MCF 10A (cell line): ENCODE measurements at regions not wholly inside any gene's neighbourhood (a gene's known extent, or its start where the extent isn't known, plus 50 kb on each side); places are given as distances from the start of the nearest gene placed in this dataset.

Source experiments
- BruUV-seq: library from RNA; stranded (reverse); fragments of 400-500 nt; replicated peaks from 2 replicates; lab custom pipeline; 2021; lab: Mats Ljungman, UMichigan
- CTCF ChIA-PET: fragments of 300-600 bp; sonication (Branson Sonifier 250); formaldehyde crosslinking; extraction: SDS; loops from one replicate; lab custom pipeline; 2021; ENCODE audit warnings: antibody characterized with exemption, inconsistent platforms; lab: Yijun Ruan, JAX
- POLR2A ChIA-PET: fragments of 300-600, 350-650 bp; sonication (Branson Sonifier 250); formaldehyde crosslinking; extraction: SDS; loops from one replicate; lab custom pipeline; 2020; ENCODE audit warnings: antibody characterized with exemption, inconsistent platforms; lab: Yijun Ruan, JAX
- DNase-seq: peaks from one replicate; pipeline ENCODE4 v3.0.0-alpha.2; 2018; ENCODE audit not compliant: unreplicated experiment
- H3K27ac Mint-ChIP-seq: one replicate; pipeline ENCODE4 v1.8.0; 2022; ENCODE audit warnings: mild to moderate bottlenecking, low read depth, mixed read lengths; ENCODE audit not compliant: unreplicated experiment
- H3K27me3 Mint-ChIP-seq: one replicate; pipeline ENCODE4 v1.8.0; 2022; ENCODE audit warnings: mixed read lengths; ENCODE audit not compliant: insufficient read depth, unreplicated experiment
- H3K36me3 Mint-ChIP-seq: one replicate; pipeline ENCODE4 v1.8.0; 2022; ENCODE audit warnings: mild to moderate bottlenecking, moderate library complexity, mixed read lengths; ENCODE audit not compliant: insufficient read depth, unreplicated experiment
- H3K4me1 Mint-ChIP-seq: one replicate; pipeline ENCODE4 v1.8.0; 2022; ENCODE audit warnings: mixed read lengths; ENCODE audit not compliant: insufficient read depth, unreplicated experiment
- H3K4me3 Mint-ChIP-seq: one replicate; pipeline ENCODE4 v1.8.0; 2022; ENCODE audit warnings: mild to moderate bottlenecking, moderate library complexity, mixed read lengths; ENCODE audit not compliant: unreplicated experiment
- H3K9me3 Mint-ChIP-seq: one replicate; pipeline ENCODE4 v1.8.0; 2022; ENCODE audit warnings: mixed read lengths; ENCODE audit not compliant: unreplicated experiment
- intact Hi-C: fragments of 100-400 bp; cut with micrococcal nuclease; formaldehyde crosslinking; loops from 2 replicates; pipeline ENCODE4 v1.14.1; 2022
- TF ChIP-seq, protein P1 (sequence below): fragments of 200-600 bp; IDR thresholded peaks from one replicate; pipeline ENCODE4 v1.8.0; 2022; ENCODE audit warnings: antibody characterized with exemption, mild to moderate bottlenecking; ENCODE audit not compliant: unreplicated experiment

DNA sequence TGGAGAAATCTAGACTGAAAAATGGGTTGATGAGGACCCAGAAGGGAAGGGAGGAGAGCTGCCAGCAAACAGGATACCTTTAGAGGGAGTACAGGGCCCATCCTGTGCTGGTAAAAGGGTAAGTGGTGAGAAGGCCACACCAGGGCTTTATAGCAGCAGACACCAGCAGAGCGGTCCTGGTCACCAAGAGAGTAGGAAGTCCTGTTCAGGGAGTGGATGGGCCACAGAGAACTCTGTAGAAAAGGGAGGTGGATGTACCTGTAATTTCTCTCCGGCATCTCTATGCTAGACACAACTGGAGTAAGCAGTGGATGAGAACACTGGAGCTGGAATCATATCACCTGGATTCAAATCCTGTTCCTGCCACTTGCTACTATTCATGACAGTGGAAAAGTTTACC, 867.2 kb downstream of the CCSER2 start:
- Mint-ChIP-seq H3K27me3 (no peaks in the 10 kb centered on the region), H3K4me3 (no peak overlapping the region), H3K9me3 (peaks cover 45% of the 10 kb centered on the region), H3K4me1 (no peaks in the 10 kb centered on the region), H3K36me3 (no peaks in the 10 kb centered on the region), H3K27ac (no peak overlapping the region)
- ChIA-PET POLR2A (interaction anchor here (0.6 kb wide), 1 partner anchor 10 kb away, joined by 3 read pairs; no protein-coding TSS in a partner anchor), CTCF (no interaction called here)
- intact Hi-C loops = no loop called here
- TF ChIP-seq, protein P1, sequence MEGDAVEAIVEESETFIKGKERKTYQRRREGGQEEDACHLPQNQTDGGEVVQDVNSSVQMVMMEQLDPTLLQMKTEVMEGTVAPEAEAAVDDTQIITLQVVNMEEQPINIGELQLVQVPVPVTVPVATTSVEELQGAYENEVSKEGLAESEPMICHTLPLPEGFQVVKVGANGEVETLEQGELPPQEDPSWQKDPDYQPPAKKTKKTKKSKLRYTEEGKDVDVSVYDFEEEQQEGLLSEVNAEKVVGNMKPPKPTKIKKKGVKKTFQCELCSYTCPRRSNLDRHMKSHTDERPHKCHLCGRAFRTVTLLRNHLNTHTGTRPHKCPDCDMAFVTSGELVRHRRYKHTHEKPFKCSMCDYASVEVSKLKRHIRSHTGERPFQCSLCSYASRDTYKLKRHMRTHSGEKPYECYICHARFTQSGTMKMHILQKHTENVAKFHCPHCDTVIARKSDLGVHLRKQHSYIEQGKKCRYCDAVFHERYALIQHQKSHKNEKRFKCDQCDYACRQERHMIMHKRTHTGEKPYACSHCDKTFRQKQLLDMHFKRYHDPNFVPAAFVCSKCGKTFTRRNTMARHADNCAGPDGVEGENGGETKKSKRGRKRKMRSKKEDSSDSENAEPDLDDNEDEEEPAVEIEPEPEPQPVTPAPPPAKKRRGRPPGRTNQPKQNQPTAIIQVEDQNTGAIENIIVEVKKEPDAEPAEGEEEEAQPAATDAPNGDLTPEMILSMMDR = no peak
- no peak for DNase-seq
- no TSS peak for BruUV-seq

DNA sequence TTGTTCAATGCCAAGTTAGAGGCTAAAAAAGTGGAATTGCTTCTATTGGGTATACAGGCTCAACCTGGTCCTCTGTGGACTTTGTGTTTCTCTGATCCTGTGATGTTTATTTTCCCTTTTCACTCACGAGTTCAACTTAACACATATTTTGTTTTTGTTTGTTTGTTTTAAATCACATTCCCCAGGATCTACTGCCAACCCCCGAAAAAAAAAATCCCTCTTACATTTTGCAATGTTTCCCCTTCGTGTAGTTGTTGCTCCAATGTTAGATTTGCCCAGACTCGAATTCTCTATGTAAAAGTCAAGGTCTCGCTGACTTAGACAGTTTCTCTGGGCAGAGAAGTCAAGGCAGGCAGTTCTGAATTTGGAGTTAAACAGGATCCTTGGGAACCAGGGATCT, 876.4 kb downstream of the CCSER2 start:
- H3K4me3 Mint-ChIP-seq = no peak overlapping the region
- no peak for DNase-seq
- H3K36me3 Mint-ChIP-seq = no peaks in the 10 kb centered on the region
- H3K9me3 Mint-ChIP-seq = peaks cover 28% of the 10 kb centered on the region
- ChIA-PET POLR2A (no interaction called here), CTCF (interaction anchor here (0.5 to 0.7 kb wide), 2 partner anchors 53 to 468 kb away, joined by 3 to 8 read pairs; no protein-coding TSS in a partner anchor)
- no TSS peak for BruUV-seq
- H3K27ac Mint-ChIP-seq = no peak overlapping the region
- no peaks in the 10 kb centered on the region for H3K4me1 Mint-ChIP-seq
- intact Hi-C loops = no loop called here
- H3K27me3 Mint-ChIP-seq = no peaks in the 10 kb centered on the region
- TF ChIP-seq, protein P1 = no peak

DNA sequence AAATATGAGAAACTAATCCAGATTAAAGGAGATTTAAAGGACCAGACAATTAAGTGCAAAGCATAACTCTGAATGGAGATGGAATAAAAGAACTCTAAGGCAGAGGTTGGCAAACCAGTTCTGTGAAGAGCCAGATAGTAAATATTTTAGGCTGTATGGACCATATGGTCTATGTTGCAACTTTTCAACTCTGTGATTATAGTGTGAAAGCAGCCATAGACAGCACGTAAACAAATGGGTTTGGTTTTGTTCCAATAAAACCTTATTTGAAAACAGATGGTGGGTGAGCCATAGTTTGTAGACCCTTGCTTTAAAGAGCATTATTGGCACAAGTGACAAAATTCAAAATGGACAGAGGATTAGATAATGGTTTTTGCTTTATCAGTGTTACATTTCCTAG, 884.1 kb downstream of the CCSER2 start:
- CTCF ChIA-PET = interaction anchor here (0.7 kb wide), 1 partner anchor 631 kb away, joined by 3 read pairs; no protein-coding TSS in a partner anchor
- Mint-ChIP-seq H3K4me3 (no peak overlapping the region), H3K27ac (no peak overlapping the region), H3K36me3 (no peaks in the 10 kb centered on the region), H3K9me3 (peaks cover 53% of the 10 kb centered on the region), H3K27me3 (no peaks in the 10 kb centered on the region), H3K4me1 (no peaks in the 10 kb centered on the region)
- POLR2A ChIA-PET = no interaction called here
- TF ChIP-seq, protein P1 = no peak
- intact Hi-C loops = no loop called here
- BruUV-seq = no TSS peak
- no peak for DNase-seq

DNA sequence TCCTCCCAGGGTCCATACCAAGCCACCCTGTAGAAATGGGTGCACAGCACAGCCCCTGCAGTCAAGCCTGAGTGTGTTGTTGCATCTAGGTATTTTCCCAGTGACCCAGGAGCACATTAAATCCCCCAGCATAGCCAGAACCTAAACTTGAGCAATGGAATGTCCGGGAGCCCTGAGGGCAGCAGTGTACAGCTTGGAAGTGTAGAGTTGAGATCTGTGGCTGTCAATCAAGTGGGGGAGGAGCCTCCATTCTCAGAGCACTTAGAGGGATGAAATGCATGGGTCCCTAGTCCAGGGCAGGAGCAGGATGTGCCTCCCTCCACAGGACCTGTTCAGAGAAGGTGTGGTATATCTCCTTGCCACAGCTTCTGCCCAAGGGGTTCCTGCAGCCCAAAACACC, 885.1 kb downstream of the CCSER2 start:
- H3K9me3 Mint-ChIP-seq = peaks cover 48% of the 10 kb centered on the region
- CTCF ChIA-PET = interaction anchor here (0.7 kb wide), 1 partner anchor 1076 kb away, joined by 3 read pairs; no protein-coding TSS in a partner anchor
- H3K4me3 Mint-ChIP-seq = no peak overlapping the region
- TF ChIP-seq, protein P1 = no peak
- no peaks in the 10 kb centered on the region for H3K27me3 Mint-ChIP-seq
- POLR2A ChIA-PET = no interaction called here
- no peak overlapping the region for H3K27ac Mint-ChIP-seq
- intact Hi-C loops = no loop called here
- peak; percentile 10 for DNase-seq
- no peaks in the 10 kb centered on the region for H3K4me1 Mint-ChIP-seq
- no TSS peak for BruUV-seq
- H3K36me3 Mint-ChIP-seq = no peaks in the 10 kb centered on the region
